B cell (primary cell): ENCODE measurements at regions not wholly inside any gene's neighbourhood (a gene's known extent, or its start where the extent isn't known, plus 50 kb on each side); places are given as distances from the start of the nearest gene placed in this dataset.
A peak's percentile ranks its signal among the peaks of the same experiment; 100 is the strongest.

Source experiments
- ATAC-seq: fragments of 200-7000 bp; cut with Tn5 transposase; one replicate; pipeline ENCODE4 v1.10.0; 2021; ENCODE audit warnings: low read depth, mild to moderate bottlenecking, moderate number of reproducible peaks, moderate library complexity
- CTCF ChIA-PET: fragments of 350-600 bp; sonication (Branson Sonifier 250); formaldehyde crosslinking; loops from one replicate; lab custom pipeline; 2021; ENCODE audit warnings: antibody characterized with exemption, inconsistent platforms; lab: Charles Lee
- POLR2A ChIA-PET: fragments of 350-600 bp; sonication (Branson Sonifier 250); formaldehyde crosslinking; loops from one replicate; lab custom pipeline; 2021; ENCODE audit warnings: antibody characterized with exemption; lab: Charles Lee
- DNase-seq: peaks from one replicate; pipeline ENCODE4 v3.0.0; 2013
- H2AFZ ChIP-seq: 2 replicates; pipeline ENCODE4 v1.6.1; 2012; ENCODE audit warnings: mild to moderate bottlenecking, low read depth, low read length; ENCODE audit not compliant: insufficient read depth, poor library complexity, severe bottlenecking
- H3K27ac ChIP-seq, 2 donors: 1 replicate in 1 of 2; 2 replicates in 1 of 2; pipeline ENCODE4 v1.5.1; 2012 to 2013; ENCODE audit warnings: low read length in 2 of 2, mild to moderate bottlenecking in 2 of 2, moderate library complexity in 1 of 2
- H3K27me3 ChIP-seq, 4 experiments: fragments of 200-600 bp in 1 of 4; sonication (generic) in 1 of 4; replicated peaks in 1 of 4; 1 replicate in 2 of 4; 2 replicates in 2 of 4; pipeline versions ENCODE4 v1.6.1 to v1.7.0; 2013 to 2016; ENCODE audit warnings: low read length in 3 of 4, mild to moderate bottlenecking in 2 of 4, mixed read lengths in 1 of 4, moderate library complexity in 1 of 4; ENCODE audit not compliant: insufficient read depth in 4 of 4, control insufficient read depth in 3 of 4; ENCODE audit errors: control extremely low read depth in 1 of 4
- H3K36me3 ChIP-seq, 2 experiments: replicated peaks in 1 of 2; 1 replicate in 1 of 2; 2 replicates in 1 of 2; pipeline versions ENCODE4 v1.6.1 to v1.7.1; 2013; ENCODE audit warnings: low read length in 1 of 2; ENCODE audit not compliant: insufficient read depth in 2 of 2, control insufficient read depth in 1 of 2; ENCODE audit errors: control extremely low read depth in 1 of 2, extremely low read depth in 1 of 2
- H3K4me1 ChIP-seq, 2 donors: fragments of 200-600 bp in 1 of 2; sonication (generic) in 1 of 2; 1 replicate in 1 of 2; 2 replicates in 1 of 2; pipeline versions ENCODE4 v1.5.1 to v1.6.1; 2013 to 2017; ENCODE audit warnings: low read length in 2 of 2; ENCODE audit not compliant: control insufficient read depth in 2 of 2, insufficient read depth in 2 of 2
- H3K4me2 ChIP-seq: replicated peaks from 2 replicates; pipeline ENCODE3; 2012; ENCODE audit warnings: mild to moderate bottlenecking, low read depth, low read length; ENCODE audit not compliant: poor library complexity, severe bottlenecking
- H3K4me3 ChIP-seq, 5 experiments: fragments of 200-600 bp in 1 of 5; sonication (generic) in 1 of 5; 1 replicate in 3 of 5; 2 replicates in 2 of 5; pipeline versions ENCODE4 v1.5.1 to v1.7.0; 2011 to 2016; ENCODE audit warnings: low read length in 4 of 5, mild to moderate bottlenecking in 4 of 5, low read depth in 2 of 5, control low read depth in 1 of 5, moderate library complexity in 1 of 5; ENCODE audit not compliant: insufficient read depth in 1 of 5; ENCODE audit errors: control extremely low read depth in 1 of 5, extremely low read depth in 1 of 5
- H3K79me2 ChIP-seq: fragments of 200-600 bp; sonication (generic); one replicate; pipeline ENCODE4 v1.6.0; 2016; ENCODE audit warnings: low read length; ENCODE audit not compliant: control insufficient read depth, insufficient read depth
- H3K9ac ChIP-seq: fragments of 200-600 bp; sonication (generic); 2 replicates; pipeline ENCODE4 v1.6.1; 2017; ENCODE audit warnings: mild to moderate bottlenecking, low read length, moderate library complexity
- H3K9me3 ChIP-seq, 3 donors: one replicate each; pipeline versions ENCODE4 v1.6.1 to v1.7.1; 2013; ENCODE audit warnings: low read length in 2 of 3; ENCODE audit not compliant: control insufficient read depth in 2 of 3, insufficient read depth in 1 of 3; ENCODE audit errors: control extremely low read depth in 1 of 3
- H4K20me1 ChIP-seq: 2 replicates; pipeline ENCODE4 v1.6.0; 2012; ENCODE audit warnings: mild to moderate bottlenecking, low read length; ENCODE audit not compliant: insufficient read depth, control insufficient read depth, poor library complexity, severe bottlenecking
- H3K27ac Mint-ChIP-seq: one replicate; pipeline ENCODE4 v1.8.0; 2021; ENCODE audit warnings: mixed read lengths
- H3K27me3 Mint-ChIP-seq: one replicate; pipeline ENCODE4 v1.8.0; 2021; ENCODE audit warnings: mixed read lengths
- H3K4me1 Mint-ChIP-seq: one replicate; pipeline ENCODE4 v1.8.0; 2021; ENCODE audit warnings: mixed read lengths
- H3K4me3 Mint-ChIP-seq: one replicate; pipeline ENCODE4 v1.8.0; 2021; ENCODE audit warnings: mixed read lengths
- H3K9me3 Mint-ChIP-seq: one replicate; pipeline ENCODE4 v1.8.0; 2022; ENCODE audit warnings: mixed read lengths; ENCODE audit not compliant: insufficient read depth
- EZH2 ChIP-seq: IDR thresholded peaks from 2 replicates; pipeline ENCODE4 v1.6.1; 2012; ENCODE audit warnings: borderline replicate concordance, low read depth, mild to moderate bottlenecking, moderate library complexity, low read length; ENCODE audit not compliant: insufficient read depth, poor library complexity, severe bottlenecking
- WGBS: methylation state at CpG from one replicate; pipeline ENCODE4 v1.1.5; 2013; ENCODE audit warnings: missing lambda C conversion rate; ENCODE audit not compliant: insufficient coverage; 5-methylcytosine and 5-hydroxymethylcytosine counted together
- intact Hi-C: fragments of 100-400 bp; cut with micrococcal nuclease; formaldehyde crosslinking; loops from one replicate; pipeline ENCODE4 v1.10.0; 2022
- TF ChIP-seq, protein P1 (sequence below): fragments of 200-600 bp; IDR thresholded peaks from one replicate; pipeline ENCODE4 v1.8.0; 2022; ENCODE audit warnings: antibody characterized with exemption, mild to moderate bottlenecking

DNA sequence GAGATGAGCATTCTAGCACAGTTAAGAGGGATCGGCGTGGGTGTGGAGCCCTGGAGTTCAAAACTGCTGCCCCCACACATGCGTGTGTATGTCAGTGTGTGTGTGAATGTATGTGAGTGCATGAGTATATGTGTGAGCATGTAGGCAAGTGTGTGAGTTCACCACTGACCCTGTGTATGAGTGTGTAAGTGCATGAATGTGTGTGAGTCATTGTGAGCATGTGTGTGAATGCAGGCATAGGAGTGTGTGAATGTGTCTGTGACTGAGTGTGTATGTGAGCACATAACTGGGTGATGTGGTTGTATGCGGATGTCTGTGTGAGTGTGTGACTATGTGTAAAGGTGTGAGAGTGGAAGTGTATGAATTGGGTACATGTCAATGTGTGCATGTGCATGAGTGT is 69.6 kb upstream of the CCDC167 start:
- Histone ChIP-seq H3K27me3 (no peaks in the 10 kb centered on the region), H2AFZ (no peak overlapping the region), H3K9me3 (no peaks in the 10 kb centered on the region), H4K20me1 (no peaks in the 10 kb centered on the region), H3K36me3 (no peaks in the 10 kb centered on the region), H3K27ac (no peak overlapping the region), H3K9ac (no peak overlapping the region), H3K79me2 (no peaks in the 10 kb centered on the region), H3K4me3 (no peak overlapping the region), H3K4me2 (no peak overlapping the region), H3K4me1 (peaks cover 27 to 37% of the 10 kb centered on the region in 2 donors)
- H3K27me3 Mint-ChIP-seq = no peaks in the 10 kb centered on the region
- H3K4me3 Mint-ChIP-seq = no peak overlapping the region
- intact Hi-C loops = loop anchor here (5.0 kb wide), 1 partner anchor 923 kb away; no protein-coding TSS in a partner anchor
- TF ChIP-seq EZH2 = no peak
- TF ChIP-seq, protein P1, sequence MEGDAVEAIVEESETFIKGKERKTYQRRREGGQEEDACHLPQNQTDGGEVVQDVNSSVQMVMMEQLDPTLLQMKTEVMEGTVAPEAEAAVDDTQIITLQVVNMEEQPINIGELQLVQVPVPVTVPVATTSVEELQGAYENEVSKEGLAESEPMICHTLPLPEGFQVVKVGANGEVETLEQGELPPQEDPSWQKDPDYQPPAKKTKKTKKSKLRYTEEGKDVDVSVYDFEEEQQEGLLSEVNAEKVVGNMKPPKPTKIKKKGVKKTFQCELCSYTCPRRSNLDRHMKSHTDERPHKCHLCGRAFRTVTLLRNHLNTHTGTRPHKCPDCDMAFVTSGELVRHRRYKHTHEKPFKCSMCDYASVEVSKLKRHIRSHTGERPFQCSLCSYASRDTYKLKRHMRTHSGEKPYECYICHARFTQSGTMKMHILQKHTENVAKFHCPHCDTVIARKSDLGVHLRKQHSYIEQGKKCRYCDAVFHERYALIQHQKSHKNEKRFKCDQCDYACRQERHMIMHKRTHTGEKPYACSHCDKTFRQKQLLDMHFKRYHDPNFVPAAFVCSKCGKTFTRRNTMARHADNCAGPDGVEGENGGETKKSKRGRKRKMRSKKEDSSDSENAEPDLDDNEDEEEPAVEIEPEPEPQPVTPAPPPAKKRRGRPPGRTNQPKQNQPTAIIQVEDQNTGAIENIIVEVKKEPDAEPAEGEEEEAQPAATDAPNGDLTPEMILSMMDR = no peak
- ATAC-seq (no peak), DNase-seq (no peak)
- ChIA-PET POLR2A (no interaction called here), CTCF (interaction anchor here (1.0 to 1.8 kb wide), 2 partner anchors 15 to 33 kb away, joined by 3 to 9 read pairs; no protein-coding TSS in a partner anchor)
- H3K4me1 Mint-ChIP-seq = peaks cover 36% of the 10 kb centered on the region
- H3K9me3 Mint-ChIP-seq = no peaks in the 10 kb centered on the region
- WGBS = 96% methylated on average over 4 of the region's 4 CpGs
- H3K27ac Mint-ChIP-seq = no peak overlapping the region

DNA sequence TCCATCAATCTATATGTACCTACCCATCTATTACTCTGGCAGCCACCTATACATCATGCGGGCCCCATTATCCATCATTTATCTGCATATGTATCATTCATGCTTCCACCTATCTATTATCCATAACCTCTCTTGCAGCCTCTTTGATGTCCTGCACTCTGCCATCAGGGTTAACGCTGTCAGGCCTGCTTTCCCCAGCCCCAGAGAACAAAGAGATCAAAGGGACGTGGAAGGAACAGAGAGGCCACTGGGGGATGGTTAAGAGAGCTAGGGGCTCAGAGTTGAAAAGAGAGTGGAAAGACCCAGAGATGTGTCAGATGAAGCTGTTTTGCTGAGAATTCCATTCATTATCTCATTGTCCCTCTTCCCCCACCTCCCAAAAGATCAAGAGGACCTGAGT is 67.3 kb upstream of the CCDC167 start:
- Mint-ChIP-seq H3K27me3 (no peaks in the 10 kb centered on the region), H3K27ac (no peak overlapping the region), H3K4me3 (peak overlapping the region; percentile 12), H3K4me1 (peaks cover 59% of the 10 kb centered on the region), H3K9me3 (no peaks in the 10 kb centered on the region)
- CTCF ChIA-PET = interaction anchor here (0.5 to 6.2 kb wide), 18 partner anchors 10 to 1004 kb away, joined by 3 to 179 read pairs (median 4); no protein-coding TSS in a partner anchor
- no peaks in the 10 kb centered on the region for H3K36me3 ChIP-seq
- no peak for DNase-seq
- WGBS = 93% methylated on average over 1 of the region's 3 CpGs
- no peaks in the 10 kb centered on the region for H3K27me3 ChIP-seq
- no peak overlapping the region for H3K4me2 ChIP-seq
- peaks cover 50 to 61% of the 10 kb centered on the region in 2 donors for H3K4me1 ChIP-seq
- POLR2A ChIA-PET = interaction anchor here (3.5 kb wide), 1 partner anchor 30 kb away, joined by 22 read pairs; no protein-coding TSS in a partner anchor
- no peak for ATAC-seq
- H2AFZ ChIP-seq = no peak overlapping the region
- TF ChIP-seq, protein P1 = no peak
- TF ChIP-seq EZH2 = no peak
- H3K27ac ChIP-seq = no peak overlapping the region
- no peak overlapping the region for H3K4me3 ChIP-seq
- H4K20me1 ChIP-seq = no peaks in the 10 kb centered on the region
- H3K79me2 ChIP-seq = no peaks in the 10 kb centered on the region
- no peak overlapping the region for H3K9ac ChIP-seq
- intact Hi-C loops = loop anchor here (1.0 to 5.0 kb wide), 7 partner anchors 14 to 925 kb away; no protein-coding TSS in a partner anchor
- no peaks in the 10 kb centered on the region for H3K9me3 ChIP-seq
